ENCODE measurements at regions not wholly inside any gene's neighbourhood (a gene's known extent, or its start where the extent isn't known, plus 50 kb on each side); places are given as distances from the start of the nearest gene placed in this dataset.

DNA sequence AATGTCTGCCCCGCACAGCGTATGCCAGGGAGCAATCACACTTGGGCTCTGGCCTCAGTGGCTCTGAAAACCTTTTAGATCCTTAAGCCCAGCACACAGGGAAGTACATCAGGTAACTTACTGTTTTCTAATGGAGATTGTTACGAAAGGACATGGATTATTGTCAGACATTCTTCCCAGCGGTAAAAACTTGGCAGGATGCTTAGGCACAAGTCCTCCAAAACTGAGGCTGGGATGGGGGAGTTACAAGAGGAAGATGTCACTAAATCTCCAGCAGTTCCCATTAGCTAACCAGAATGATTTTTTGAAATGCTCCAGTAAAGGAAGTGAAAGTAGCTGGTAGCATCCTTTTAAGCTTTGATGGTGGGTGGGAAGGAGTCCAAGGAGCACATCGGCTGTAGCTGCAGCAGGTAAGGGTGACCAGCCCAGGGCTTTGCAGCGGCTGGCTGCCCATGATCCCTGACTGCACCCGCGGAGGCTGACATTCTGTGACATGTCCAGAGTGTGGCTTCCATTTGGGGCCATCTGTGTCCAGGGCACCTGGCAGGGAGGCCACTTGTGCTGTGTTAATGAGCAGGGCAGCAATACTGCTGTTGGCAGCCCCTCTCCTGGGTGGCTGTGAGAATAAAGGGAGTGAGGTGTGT is 165.8 kb downstream of the GADD45G start:
- H3K4me3 ChIP-seq (ENCODE audit: insufficient read depth, low read length, poor library complexity, severe bottlenecking) = no peak overlapping the region
- no peaks in the 10 kb centered on the region for H3K9me3 ChIP-seq (ENCODE audit: insufficient read depth, low read length)
- H3F3A ChIP-seq (ENCODE audit: insufficient read depth) = no peaks in the 10 kb centered on the region
- H3K4me2 ChIP-seq (ENCODE audit: low read depth, low read length, poor library complexity, severe bottlenecking) = no peak overlapping the region
- H3K27me3 ChIP-seq (ENCODE audit: low read length) = 0 out of 2 replicates have a peak, but pooled peaks cover 3% of the 10 kb centered on the region
- H3K79me2 ChIP-seq (ENCODE audit: insufficient read depth, low read length) = no peaks in the 10 kb centered on the region
- H3K9ac ChIP-seq (ENCODE audit: low read length) = no peak overlapping the region
- no peak for TF ChIP-seq EZH2phosphoT487 (conservative IDR thresholded peaks at IDR 0.05; ENCODE audit: low read length)
- TF ChIP-seq, protein P1, sequence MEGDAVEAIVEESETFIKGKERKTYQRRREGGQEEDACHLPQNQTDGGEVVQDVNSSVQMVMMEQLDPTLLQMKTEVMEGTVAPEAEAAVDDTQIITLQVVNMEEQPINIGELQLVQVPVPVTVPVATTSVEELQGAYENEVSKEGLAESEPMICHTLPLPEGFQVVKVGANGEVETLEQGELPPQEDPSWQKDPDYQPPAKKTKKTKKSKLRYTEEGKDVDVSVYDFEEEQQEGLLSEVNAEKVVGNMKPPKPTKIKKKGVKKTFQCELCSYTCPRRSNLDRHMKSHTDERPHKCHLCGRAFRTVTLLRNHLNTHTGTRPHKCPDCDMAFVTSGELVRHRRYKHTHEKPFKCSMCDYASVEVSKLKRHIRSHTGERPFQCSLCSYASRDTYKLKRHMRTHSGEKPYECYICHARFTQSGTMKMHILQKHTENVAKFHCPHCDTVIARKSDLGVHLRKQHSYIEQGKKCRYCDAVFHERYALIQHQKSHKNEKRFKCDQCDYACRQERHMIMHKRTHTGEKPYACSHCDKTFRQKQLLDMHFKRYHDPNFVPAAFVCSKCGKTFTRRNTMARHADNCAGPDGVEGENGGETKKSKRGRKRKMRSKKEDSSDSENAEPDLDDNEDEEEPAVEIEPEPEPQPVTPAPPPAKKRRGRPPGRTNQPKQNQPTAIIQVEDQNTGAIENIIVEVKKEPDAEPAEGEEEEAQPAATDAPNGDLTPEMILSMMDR (IDR thresholded peaks at IDR 0.05; ENCODE audit: insufficient read depth, low read length, poor library complexity, severe bottlenecking) = no peak
- no peak overlapping the region for H2AFZ ChIP-seq (ENCODE audit: low read depth, low read length, severe bottlenecking)
- H3K36me3 ChIP-seq (ENCODE audit: low read length) = no peaks in the 10 kb centered on the region
- no peak overlapping the region for H3K27ac ChIP-seq (ENCODE audit: low read depth, low read length)
- no peaks in the 10 kb centered on the region for H3K9me2 ChIP-seq (replicated peaks; ENCODE audit: insufficient read depth, low read length)
- H4K20me1 ChIP-seq (ENCODE audit: low read depth, low read length) = no peaks in the 10 kb centered on the region

DNA sequence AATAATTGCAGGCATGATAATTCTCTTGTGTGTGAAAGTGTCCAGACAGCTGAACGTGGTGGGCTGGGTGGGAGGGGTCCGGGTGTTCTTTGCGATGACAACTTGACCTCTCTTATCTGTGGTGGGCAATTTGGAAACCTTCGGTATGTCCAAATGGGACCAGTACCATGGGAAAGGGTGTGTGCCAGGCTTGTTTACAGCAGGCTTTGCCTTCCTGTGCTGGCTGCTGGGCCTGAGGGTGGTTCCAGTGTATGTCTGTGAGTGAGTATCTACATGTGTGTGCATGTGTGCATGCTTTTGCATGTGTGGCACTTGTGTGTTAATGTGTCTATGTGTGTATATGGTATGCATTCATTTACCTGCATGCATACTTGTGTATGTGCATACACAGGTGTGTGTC is 166.4 kb downstream of the GADD45G start:
- H3K9ac ChIP-seq (ENCODE audit: low read length) = no peak overlapping the region
- H3K4me3 ChIP-seq (ENCODE audit: insufficient read depth, low read length, poor library complexity, severe bottlenecking) = no peak overlapping the region
- no peak overlapping the region for H3K27ac ChIP-seq (ENCODE audit: low read depth, low read length)
- no peak overlapping the region for H2AFZ ChIP-seq (ENCODE audit: low read depth, low read length, severe bottlenecking)
- H3K27me3 ChIP-seq (ENCODE audit: low read length) = 0 out of 2 replicates have a peak, but pooled peaks cover 3% of the 10 kb centered on the region
- no peaks in the 10 kb centered on the region for H3K79me2 ChIP-seq (ENCODE audit: insufficient read depth, low read length)
- TF ChIP-seq, protein P1 (IDR thresholded peaks at IDR 0.05; ENCODE audit: insufficient read depth, low read length, poor library complexity, severe bottlenecking) = no peak
- TF ChIP-seq EZH2phosphoT487 (conservative IDR thresholded peaks at IDR 0.05; ENCODE audit: low read length) = no peak
- H3K4me2 ChIP-seq (ENCODE audit: low read depth, low read length, poor library complexity, severe bottlenecking) = no peak overlapping the region
- H3F3A ChIP-seq (ENCODE audit: insufficient read depth) = no peaks in the 10 kb centered on the region
- H3K9me2 ChIP-seq (replicated peaks; ENCODE audit: insufficient read depth, low read length) = no peaks in the 10 kb centered on the region
- no peaks in the 10 kb centered on the region for H3K36me3 ChIP-seq (ENCODE audit: low read length)
- no peaks in the 10 kb centered on the region for H3K9me3 ChIP-seq (ENCODE audit: insufficient read depth, low read length)
- H4K20me1 ChIP-seq (ENCODE audit: low read depth, low read length) = no peaks in the 10 kb centered on the region

DNA sequence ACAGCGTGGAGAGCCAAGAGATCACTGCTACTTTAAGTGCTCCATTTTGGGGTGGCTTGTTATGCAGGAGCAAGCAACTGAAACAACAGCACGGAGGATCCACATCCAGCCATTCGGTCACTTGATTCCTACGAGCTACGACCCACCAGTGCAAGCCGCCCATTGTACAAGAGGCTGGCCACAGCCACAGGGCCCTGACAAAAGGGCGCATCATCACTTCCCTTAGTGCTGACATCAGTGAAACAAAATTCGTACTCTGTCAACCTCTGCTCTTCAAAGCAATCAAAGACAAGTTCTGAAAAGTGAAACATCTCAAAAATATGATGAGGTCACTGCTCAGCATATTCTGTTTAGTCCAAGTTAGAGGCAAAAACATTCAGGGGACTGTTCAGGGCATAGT is 168.4 kb downstream of the GADD45G start:
- no peaks in the 10 kb centered on the region for H3K9me3 ChIP-seq (ENCODE audit: insufficient read depth, low read length)
- no peaks in the 10 kb centered on the region for H3K36me3 ChIP-seq (ENCODE audit: low read length)
- no peaks in the 10 kb centered on the region for H3F3A ChIP-seq (ENCODE audit: insufficient read depth)
- no peaks in the 10 kb centered on the region for H4K20me1 ChIP-seq (ENCODE audit: low read depth, low read length)
- no peak overlapping the region for H3K9ac ChIP-seq (ENCODE audit: low read length)
- no peak overlapping the region for H3K27ac ChIP-seq (ENCODE audit: low read depth, low read length)
- H3K79me2 ChIP-seq (ENCODE audit: insufficient read depth, low read length) = no peaks in the 10 kb centered on the region
- no peaks in the 10 kb centered on the region for H3K9me2 ChIP-seq (replicated peaks; ENCODE audit: insufficient read depth, low read length)
- no peaks in the 10 kb centered on the region for H3K27me3 ChIP-seq (ENCODE audit: low read length)
- H3K4me3 ChIP-seq (ENCODE audit: insufficient read depth, low read length, poor library complexity, severe bottlenecking) = no peak overlapping the region
- no peak for TF ChIP-seq EZH2phosphoT487 (conservative IDR thresholded peaks at IDR 0.05; ENCODE audit: low read length)
- TF ChIP-seq, protein P1 (IDR thresholded peaks at IDR 0.05; ENCODE audit: insufficient read depth, low read length, poor library complexity, severe bottlenecking) = no peak
- no peak overlapping the region for H3K4me2 ChIP-seq (ENCODE audit: low read depth, low read length, poor library complexity, severe bottlenecking)
- H2AFZ ChIP-seq (ENCODE audit: low read depth, low read length, severe bottlenecking) = no peak overlapping the region

All from SU-DHL-6 (cell line).